Transverse colon (tissue), 4 donors: ENCODE measurements at regions not wholly inside any gene's neighbourhood (a gene's known extent, or its start where the extent isn't known, plus 50 kb on each side); places are given as distances from the start of the nearest gene placed in this dataset.

Experiments used
- POLR2A ChIP-seq: fragments of 450-650 bp; IDR thresholded peaks from one replicate; pipeline ENCODE4 v1.6.1; 2016; ENCODE audit warnings: antibody characterized with exemption, mild to moderate bottlenecking, moderate library complexity
- POLR2AphosphoS5 ChIP-seq, 3 donors: sonication (generic); formaldehyde crosslinking; IDR thresholded peaks; one replicate each; pipeline ENCODE4 v1.6.1; 2016; ENCODE audit warnings: antibody characterized with exemption in 3 of 3
- TF ChIP-seq, protein P1 (sequence below), 5 experiments: fragments of 200-600 bp in 3 of 5; fragments of 450-650 bp in 2 of 5; sonication (generic) in 3 of 5; IDR thresholded peaks; 1 replicate in 2 of 5; 2 replicates in 3 of 5; pipeline ENCODE4 v1.5.1; 2016 to 2017; ENCODE audit warnings: antibody characterized with exemption in 5 of 5, inconsistent platforms in 3 of 5, mild to moderate bottlenecking in 2 of 5, moderate library complexity in 1 of 5

- TF ChIP-seq POLR2A (no peak), POLR2AphosphoS5 (IDR thresholded peaks at IDR 0.05) (no peak)
- TF ChIP-seq, protein P1, sequence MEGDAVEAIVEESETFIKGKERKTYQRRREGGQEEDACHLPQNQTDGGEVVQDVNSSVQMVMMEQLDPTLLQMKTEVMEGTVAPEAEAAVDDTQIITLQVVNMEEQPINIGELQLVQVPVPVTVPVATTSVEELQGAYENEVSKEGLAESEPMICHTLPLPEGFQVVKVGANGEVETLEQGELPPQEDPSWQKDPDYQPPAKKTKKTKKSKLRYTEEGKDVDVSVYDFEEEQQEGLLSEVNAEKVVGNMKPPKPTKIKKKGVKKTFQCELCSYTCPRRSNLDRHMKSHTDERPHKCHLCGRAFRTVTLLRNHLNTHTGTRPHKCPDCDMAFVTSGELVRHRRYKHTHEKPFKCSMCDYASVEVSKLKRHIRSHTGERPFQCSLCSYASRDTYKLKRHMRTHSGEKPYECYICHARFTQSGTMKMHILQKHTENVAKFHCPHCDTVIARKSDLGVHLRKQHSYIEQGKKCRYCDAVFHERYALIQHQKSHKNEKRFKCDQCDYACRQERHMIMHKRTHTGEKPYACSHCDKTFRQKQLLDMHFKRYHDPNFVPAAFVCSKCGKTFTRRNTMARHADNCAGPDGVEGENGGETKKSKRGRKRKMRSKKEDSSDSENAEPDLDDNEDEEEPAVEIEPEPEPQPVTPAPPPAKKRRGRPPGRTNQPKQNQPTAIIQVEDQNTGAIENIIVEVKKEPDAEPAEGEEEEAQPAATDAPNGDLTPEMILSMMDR (IDR thresholded peaks at IDR 0.05) = no peak
Observed at GRCh38 chr7:46319841-46320240, 398.8 kb upstream of the IGFBP3 start.
